Small intestine (tissue), 7 donors: ENCODE measurements at regions not wholly inside any gene's neighbourhood (a gene's known extent, or its start where the extent isn't known, plus 50 kb on each side); places are given as distances from the start of the nearest gene placed in this dataset.

ENCODE experiments used
- DNase-seq, 2 donors: peaks; one replicate each; pipeline versions ENCODE4 v3.0.0 to v3.0.0-alpha.2; 2013
- FAIRE-seq: peaks from 2 replicates; lab custom pipeline; 2012; peaks lifted over from hg19 to GRCh38; lab: Jason Lieb, UNC
- H3K27ac ChIP-seq, 3 donors: one replicate each; pipeline ENCODE4 v1.5.1; 2013; ENCODE audit warnings: low read length in 2 of 3, mild to moderate bottlenecking in 2 of 3, control low read depth in 1 of 3, inconsistent platforms in 1 of 3, low read depth in 1 of 3, moderate library complexity in 1 of 3
- H3K27me3 ChIP-seq, 3 donors: one replicate each; pipeline ENCODE4 v1.6.1; 2013; ENCODE audit warnings: low read length in 3 of 3, inconsistent platforms in 1 of 3; ENCODE audit not compliant: control insufficient read depth in 3 of 3, insufficient read depth in 3 of 3
- H3K36me3 ChIP-seq, 3 donors: one replicate each; pipeline ENCODE4 v1.6.1; 2013; ENCODE audit warnings: low read length in 3 of 3, inconsistent platforms in 1 of 3, low read depth in 1 of 3, mild to moderate bottlenecking in 1 of 3, moderate library complexity in 1 of 3; ENCODE audit not compliant: control insufficient read depth in 3 of 3, insufficient read depth in 2 of 3
- H3K4me1 ChIP-seq, 3 donors: one replicate each; pipeline ENCODE4 v1.6.1; 2013; ENCODE audit warnings: low read length in 2 of 3, inconsistent platforms in 1 of 3, low read depth in 1 of 3, mild to moderate bottlenecking in 1 of 3, moderate library complexity in 1 of 3; ENCODE audit not compliant: control insufficient read depth in 3 of 3, insufficient read depth in 2 of 3
- H3K4me3 ChIP-seq, 3 donors: one replicate each; pipeline ENCODE4 v1.5.1; 2013; ENCODE audit warnings: low read length in 3 of 3, control low read depth in 1 of 3, inconsistent platforms in 1 of 3, low read depth in 1 of 3, mild to moderate bottlenecking in 1 of 3, moderate library complexity in 1 of 3
- H3K9me3 ChIP-seq, 2 donors: one replicate each; pipeline ENCODE4 v1.6.1; 2013; ENCODE audit warnings: low read depth in 1 of 2, low read length in 1 of 2; ENCODE audit not compliant: control insufficient read depth in 2 of 2, insufficient read depth in 1 of 2
- WGBS, 3 donors: extraction: QIAGEN DNeasy Blood & Tissue Kit; methylation state at CpG; one replicate each; pipeline ENCODE4 v1.1.7; 2013; 5-methylcytosine and 5-hydroxymethylcytosine counted together
- donor health status: healthy with polysubstance abuse.
- donor health status: control.
- donor health status: control.
- donor health status: Bipolar disorder and iron deficiency.
- donor health status: healthy.

- H3K27me3 ChIP-seq, result no peaks in the 10 kb centered on the region
- H3K4me1 ChIP-seq, result no peaks in the 10 kb centered on the region
- FAIRE-seq (no peak), DNase-seq (no peak)
- no peaks in the 10 kb centered on the region for H3K36me3 ChIP-seq
- no peak overlapping the region for H3K4me3 ChIP-seq
- H3K27ac ChIP-seq, result no peak overlapping the region
- no peaks in the 10 kb centered on the region for H3K9me3 ChIP-seq
- WGBS, 3 donors, result 94 to 100% (median 97%) methylated on average over 1 of the region's 1 CpG
Measured at GRCh38 chr11:22567759-22568158, 57.9 kb downstream of the FANCF start.

GRCh38 chr11:22566293-22566692 lies 59.3 kb downstream of the FANCF start:
- Histone ChIP-seq H3K27ac (no peak overlapping the region), H3K4me3 (no peak overlapping the region), H3K9me3 (no peaks in the 10 kb centered on the region), H3K36me3 (no peaks in the 10 kb centered on the region), H3K27me3 (no peaks in the 10 kb centered on the region), H3K4me1 (no peaks in the 10 kb centered on the region)
- DNase-seq, result no peak
- WGBS, 3 donors, result 44 to 70% (median 45%) methylated on average over 2 of the region's 2 CpGs
- no peak for FAIRE-seq

- FAIRE-seq, result no peak
- WGBS, 3 donors, result 60 to 80% (median 70%) methylated on average over 2 of the region's 2 CpGs
Measured at GRCh38 chr11:22561283-22561682, 64.3 kb downstream of the FANCF start.

GRCh38 chr11:22559416-22559815 lies 66.2 kb downstream of the FANCF start:
- no peaks in the 10 kb centered on the region for H3K9me3 ChIP-seq
- DNase-seq (no peak), FAIRE-seq (no peak)
- WGBS, 3 donors, result 56 to 62% (median 58%) methylated on average over 2 of the region's 2 CpGs
- H3K4me1 ChIP-seq, result no peaks in the 10 kb centered on the region
- no peak overlapping the region for H3K4me3 ChIP-seq
- H3K36me3 ChIP-seq, result no peaks in the 10 kb centered on the region
- no peak overlapping the region for H3K27ac ChIP-seq
- no peaks in the 10 kb centered on the region for H3K27me3 ChIP-seq

More at GRCh38 chr11:22561283-22561682, 64.3 kb downstream of the FANCF start:
- Histone ChIP-seq H3K9me3 (no peaks in the 10 kb centered on the region), H3K4me1 (no peaks in the 10 kb centered on the region), H3K36me3 (no peaks in the 10 kb centered on the region), H3K27ac (no peak overlapping the region), H3K4me3 (no peak overlapping the region), H3K27me3 (no peaks in the 10 kb centered on the region)
- DNase-seq, result no peak

GRCh38 chr11:22558664-22559063 lies 67.0 kb downstream of the FANCF start:
- Histone ChIP-seq H3K36me3 (no peaks in the 10 kb centered on the region), H3K4me1 (no peaks in the 10 kb centered on the region), H3K4me3 (no peak overlapping the region), H3K27me3 (no peaks in the 10 kb centered on the region), H3K27ac (no peak overlapping the region), H3K9me3 (no peaks in the 10 kb centered on the region)
- DNase-seq, result no peak
- no peak for FAIRE-seq
- 53 to 71% (median 64%) methylated on average over 4 of the region's 4 CpGs for WGBS, 3 donors

- no peak overlapping the region for H3K4me3 ChIP-seq
- H3K36me3 ChIP-seq, result no peaks in the 10 kb centered on the region
- DNase-seq (no peak), FAIRE-seq (no peak)
- no peaks in the 10 kb centered on the region for H3K27me3 ChIP-seq
- H3K4me1 ChIP-seq, result no peaks in the 10 kb centered on the region
- no peak overlapping the region for H3K27ac ChIP-seq
- H3K9me3 ChIP-seq, result no peaks in the 10 kb centered on the region
- 80 to 86% (median 83%) methylated on average over 2 of the region's 2 CpGs for WGBS, 3 donors
Measured at GRCh38 chr11:22556381-22556780, 69.2 kb downstream of the FANCF start.

- Histone ChIP-seq H3K27me3 (no peaks in the 10 kb centered on the region), H3K27ac (no peak overlapping the region), H3K4me1 (no peaks in the 10 kb centered on the region), H3K9me3 (no peaks in the 10 kb centered on the region), H3K36me3 (no peaks in the 10 kb centered on the region), H3K4me3 (no peak overlapping the region)
- no peak for DNase-seq
- FAIRE-seq, result no peak
- WGBS, 3 donors, result 68 to 87% (median 74%) methylated on average over 1 of the region's 1 CpG
Measured at GRCh38 chr11:22555881-22556280, 69.7 kb downstream of the FANCF start.

- Histone ChIP-seq H3K27me3 (no peaks in the 10 kb centered on the region), H3K4me3 (no peak overlapping the region), H3K4me1 (no peaks in the 10 kb centered on the region), H3K9me3 (no peaks in the 10 kb centered on the region), H3K36me3 (no peaks in the 10 kb centered on the region), H3K27ac (no peak overlapping the region)
- no peak for FAIRE-seq
- no peak for DNase-seq
- WGBS, 3 donors, result 3 to 32% (median 16%) methylated on average over 1 of the region's 1 CpG
Measured at GRCh38 chr11:22554221-22554620, 71.4 kb downstream of the FANCF start.

- Histone ChIP-seq H3K27ac (no peak overlapping the region), H3K4me1 (no peaks in the 10 kb centered on the region), H3K9me3 (no peaks in the 10 kb centered on the region), H3K4me3 (no peak overlapping the region), H3K36me3 (no peaks in the 10 kb centered on the region), H3K27me3 (no peaks in the 10 kb centered on the region)
- no peak for DNase-seq
- WGBS, 3 donors, result 56 to 78% (median 61%) methylated on average over 2 of the region's 2 CpGs
- FAIRE-seq, result no peak
Measured at GRCh38 chr11:22552885-22553284, 72.7 kb downstream of the FANCF start.
